Adipocyte (in vitro differentiated cells): ENCODE measurements at regions not wholly inside any gene's neighbourhood (a gene's known extent, or its start where the extent isn't known, plus 50 kb on each side); places are given as distances from the start of the nearest gene placed in this dataset.
"Not testable (repeated sequence)": the region's sequence is repeated elsewhere in the genome, so short reads cannot be mapped to it uniquely, and the experiment has no call there.

Experiments
- DNase-seq: peaks from one replicate; pipeline ENCODE4 v3.0.0-alpha.2; 2015; ENCODE audit warnings: low read depth
- H3K27me3 ChIP-seq: replicated peaks from 2 replicates; pipeline ENCODE4 v1.7.0; 2013; ENCODE audit warnings: mild to moderate bottlenecking, low read length, moderate library complexity; ENCODE audit not compliant: control insufficient read depth, insufficient read depth
- H3K36me3 ChIP-seq: 2 replicates; pipeline ENCODE4 v1.7.0; 2013; ENCODE audit warnings: low read length, mild to moderate bottlenecking, moderate library complexity; ENCODE audit not compliant: control insufficient read depth, insufficient read depth, severe bottlenecking
- H3K4me1 ChIP-seq: 2 replicates; pipeline ENCODE4 v1.7.0; 2013; ENCODE audit warnings: mild to moderate bottlenecking, low read length, moderate library complexity; ENCODE audit not compliant: control insufficient read depth, insufficient read depth
- H3K4me3 ChIP-seq: 2 replicates; pipeline ENCODE4 v1.7.0; 2013; ENCODE audit warnings: mild to moderate bottlenecking, low read length, moderate library complexity
- H3K9ac ChIP-seq: 2 replicates; pipeline ENCODE4 v1.7.0; 2013; ENCODE audit warnings: mild to moderate bottlenecking, low read length, moderate library complexity
- H3K9me3 ChIP-seq: 2 replicates; pipeline ENCODE4 v1.7.0; 2013; ENCODE audit warnings: mild to moderate bottlenecking, low read length, moderate library complexity; ENCODE audit not compliant: control insufficient read depth

GRCh38 chr15:61336026-61336638 lies 107.0 kb upstream of the RORA start:
- no peaks in the 10 kb centered on the region for H3K36me3 ChIP-seq
- no peak overlapping the region for H3K4me3 ChIP-seq
- H3K27me3 ChIP-seq = no peaks in the 10 kb centered on the region
- DNase-seq = no peak
- no peak overlapping the region for H3K9ac ChIP-seq
- no peaks in the 10 kb centered on the region for H3K4me1 ChIP-seq
- peaks cover 17% of the 10 kb centered on the region for H3K9me3 ChIP-seq

GRCh38 chr15:61334714-61335113 lies 105.6 kb upstream of the RORA start:
- not testable (repeated sequence) for H3K4me3 ChIP-seq, H3K4me1 ChIP-seq, DNase-seq, H3K27me3 ChIP-seq, H3K36me3 ChIP-seq, H3K9ac ChIP-seq
- peaks cover 17% of the 10 kb centered on the region for H3K9me3 ChIP-seq

DNA sequence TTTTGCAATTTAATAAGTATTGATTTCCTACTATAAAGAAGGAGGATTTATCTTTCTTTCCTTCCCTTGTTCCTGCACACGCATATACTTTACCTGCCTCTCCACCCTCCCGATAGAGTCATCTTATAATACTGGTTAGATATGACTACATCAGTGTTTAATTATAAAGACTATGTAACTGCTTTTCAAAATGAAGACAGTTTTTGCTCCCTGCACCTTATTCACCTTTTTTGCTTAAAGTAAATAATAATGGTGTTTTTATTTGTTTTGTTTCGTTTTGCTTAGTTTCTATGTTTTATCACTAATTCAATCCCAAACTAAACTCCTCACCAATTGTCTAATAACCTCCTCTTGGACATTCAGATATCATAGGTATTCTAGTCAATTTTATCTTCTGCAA lies 101.9 kb upstream of the RORA start:
- H3K4me1 ChIP-seq = no peaks in the 10 kb centered on the region
- no peaks in the 10 kb centered on the region for H3K36me3 ChIP-seq
- no peak for DNase-seq
- no peak overlapping the region for H3K9ac ChIP-seq
- peaks cover 14% of the 10 kb centered on the region for H3K9me3 ChIP-seq
- H3K4me3 ChIP-seq = no peak overlapping the region
- no peaks in the 10 kb centered on the region for H3K27me3 ChIP-seq

- H3K9ac ChIP-seq = no peak overlapping the region
- no peaks in the 10 kb centered on the region for H3K4me1 ChIP-seq
Measured at GRCh38 chr15:61327019-61327631, 98.0 kb upstream of the RORA start.

DNA sequence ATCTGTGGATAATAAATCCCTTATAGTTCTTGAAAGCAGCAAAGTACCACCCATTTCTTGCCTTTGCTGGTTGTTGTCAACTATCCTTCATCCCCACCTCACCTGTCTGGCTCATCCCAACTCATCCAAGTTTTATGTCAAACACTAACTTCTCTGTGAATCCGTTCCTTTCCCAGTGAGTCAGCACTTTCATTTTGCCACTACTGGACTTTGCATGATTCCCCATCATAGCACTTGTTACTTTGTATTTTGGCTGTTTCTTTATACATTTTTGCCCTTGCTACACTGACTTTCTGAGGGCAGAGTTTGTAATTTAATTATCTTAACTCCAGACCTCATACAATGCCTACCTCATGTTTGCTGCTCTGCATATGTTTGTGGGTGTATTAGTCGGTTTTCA lies 90.8 kb upstream of the RORA start:
- DNase-seq = no peak
- peaks cover 16% of the 10 kb centered on the region for H3K27me3 ChIP-seq
- no peaks in the 10 kb centered on the region for H3K36me3 ChIP-seq
- no peaks in the 10 kb centered on the region for H3K4me1 ChIP-seq
- H3K9me3 ChIP-seq = no peaks in the 10 kb centered on the region
- H3K9ac ChIP-seq = no peak overlapping the region
- H3K4me3 ChIP-seq = no peak overlapping the region

More at GRCh38 chr15:61327019-61327631, 98.0 kb upstream of the RORA start:
- Histone ChIP-seq H3K9me3 (no peaks in the 10 kb centered on the region), H3K36me3 (no peaks in the 10 kb centered on the region), H3K4me3 (no peak overlapping the region), H3K27me3 (no peaks in the 10 kb centered on the region)
- DNase-seq = no peak

GRCh38 chr15:61318802-61319525 lies 89.9 kb upstream of the RORA start:
- H3K4me1 ChIP-seq = no peaks in the 10 kb centered on the region
- no peaks in the 10 kb centered on the region for H3K9me3 ChIP-seq
- H3K9ac ChIP-seq = no peak overlapping the region
- no peak for DNase-seq
- H3K36me3 ChIP-seq = no peaks in the 10 kb centered on the region
- H3K27me3 ChIP-seq = peaks cover 16% of the 10 kb centered on the region
- H3K4me3 ChIP-seq = no peak overlapping the region

GRCh38 chr15:61318301-61318700 lies 89.2 kb upstream of the RORA start:
- H3K9me3 ChIP-seq = no peaks in the 10 kb centered on the region
- H3K36me3 ChIP-seq = no peaks in the 10 kb centered on the region
- no peak for DNase-seq
- no peak overlapping the region for H3K9ac ChIP-seq
- no peak overlapping the region for H3K4me3 ChIP-seq
- peaks cover 16% of the 10 kb centered on the region for H3K27me3 ChIP-seq
- no peaks in the 10 kb centered on the region for H3K4me1 ChIP-seq

- Histone ChIP-seq H3K27me3 (peaks cover 12% of the 10 kb centered on the region), H3K9ac (no peak overlapping the region), H3K9me3 (no peaks in the 10 kb centered on the region), H3K4me3 (no peak overlapping the region), H3K4me1 (no peaks in the 10 kb centered on the region), H3K36me3 (no peaks in the 10 kb centered on the region)
- DNase-seq = no peak
Measured at GRCh38 chr15:61315471-61315870, 86.4 kb upstream of the RORA start.

GRCh38 chr15:61314427-61314826 lies 85.3 kb upstream of the RORA start:
- Histone ChIP-seq H3K4me3 (no peak overlapping the region), H3K4me1 (no peaks in the 10 kb centered on the region), H3K9me3 (no peaks in the 10 kb centered on the region), H3K27me3 (peaks cover 12% of the 10 kb centered on the region), H3K36me3 (no peaks in the 10 kb centered on the region), H3K9ac (no peak overlapping the region)
- no peak for DNase-seq

DNA sequence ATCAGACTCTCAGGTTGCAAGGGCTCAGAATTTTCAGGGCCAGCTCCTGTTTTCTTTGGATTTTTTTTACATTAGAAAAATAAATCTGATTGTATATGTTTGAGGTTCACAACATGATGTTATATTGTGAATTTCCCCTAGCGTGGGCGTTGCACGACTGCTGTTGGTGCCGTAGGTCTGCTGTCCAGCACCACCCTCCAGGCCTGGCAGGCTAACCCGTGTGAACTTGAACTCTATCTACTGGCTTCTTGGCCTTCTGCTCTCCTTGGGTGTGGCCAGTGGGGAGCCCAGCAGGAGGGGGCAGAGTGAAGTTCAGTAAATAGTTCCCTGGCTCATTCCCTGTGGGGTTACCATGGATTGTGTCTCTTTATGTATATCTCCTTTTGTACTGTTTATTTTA lies 80.5 kb upstream of the RORA start:
- no peaks in the 10 kb centered on the region for H3K9me3 ChIP-seq
- H3K27me3 ChIP-seq = peaks cover 3% of the 10 kb centered on the region
- no peak overlapping the region for H3K4me3 ChIP-seq
- H3K9ac ChIP-seq = no peak overlapping the region
- no peak for DNase-seq
- H3K4me1 ChIP-seq = no peaks in the 10 kb centered on the region
- H3K36me3 ChIP-seq = no peaks in the 10 kb centered on the region

DNA sequence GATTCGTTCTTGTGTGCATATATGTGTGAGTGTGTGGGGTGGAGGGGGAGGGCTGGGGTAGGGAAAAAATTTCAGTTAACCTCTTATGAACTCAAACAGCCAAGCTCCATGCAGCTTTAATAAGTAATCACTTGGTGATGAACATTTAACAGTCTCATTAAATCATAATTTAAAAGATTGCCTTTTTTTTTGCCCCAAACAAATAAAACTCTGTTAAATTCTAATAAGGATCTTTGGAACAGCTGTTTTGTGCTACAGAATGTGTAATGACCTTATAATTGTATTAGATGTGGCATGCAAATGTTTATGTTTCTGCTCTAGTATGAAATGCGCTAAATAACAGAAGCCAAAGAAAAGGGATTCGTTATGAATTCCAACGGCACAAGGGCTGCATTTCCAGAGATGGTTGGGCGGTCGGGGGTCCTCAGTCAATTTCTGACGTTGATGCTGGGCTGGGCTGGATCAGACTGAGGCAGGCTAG lies 80.0 kb upstream of the RORA start:
- no peak for DNase-seq
- Histone ChIP-seq H3K4me1 (no peaks in the 10 kb centered on the region), H3K27me3 (peaks cover 3% of the 10 kb centered on the region), H3K36me3 (no peaks in the 10 kb centered on the region), H3K4me3 (no peak overlapping the region), H3K9ac (no peak overlapping the region), H3K9me3 (no peaks in the 10 kb centered on the region)
